ENCODE measurements at regions not wholly inside any gene's neighbourhood (a gene's known extent, or its start where the extent isn't known, plus 50 kb on each side); places are given as distances from the start of the nearest gene placed in this dataset.

DNA sequence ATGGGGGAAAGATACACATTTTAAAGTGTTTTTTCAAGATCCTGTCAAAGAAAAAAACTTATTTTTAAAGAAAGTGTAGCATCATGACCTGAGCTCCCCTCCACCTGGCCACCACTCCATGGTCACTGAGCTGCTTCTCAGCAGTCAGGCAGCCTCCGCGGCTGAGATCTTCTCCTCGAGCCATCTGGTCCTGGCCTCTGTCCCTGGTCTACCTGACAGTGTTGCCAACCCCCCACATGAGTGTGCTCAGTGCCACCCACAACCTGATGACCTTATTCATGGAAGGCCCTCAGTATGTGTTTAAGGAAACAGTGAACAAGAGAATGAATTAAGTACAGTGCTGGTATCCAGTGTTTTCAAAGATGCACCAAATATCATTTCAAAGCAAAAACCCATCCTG is 694.5 kb upstream of the NRP1 start:
- no peak for TF ChIP-seq CTCF (IDR thresholded peaks at IDR 0.05; ENCODE audit: borderline replicate concordance, extremely low read depth, low read length, poor library complexity, severe bottlenecking)
- no peak for TF ChIP-seq EZH2 (IDR thresholded peaks at IDR 0.05; ENCODE audit: borderline replicate concordance, low read depth, low read length, severe bottlenecking)
